KMS-11 (cell line): ENCODE measurements at regions not wholly inside any gene's neighbourhood (a gene's known extent, or its start where the extent isn't known, plus 50 kb on each side); places are given as distances from the start of the nearest gene placed in this dataset.

Experiments
- H2AFZ ChIP-seq: fragments of 200-600 bp; sonication (generic); 2 replicates; pipeline ENCODE4 v1.6.1; 2016; ENCODE audit warnings: antibody characterized with exemption, mixed run types, low read depth
- H3K27ac ChIP-seq: fragments of 200-600 bp; sonication (generic); 2 replicates; pipeline ENCODE4 v1.6.1; 2016; ENCODE audit warnings: mild to moderate bottlenecking, mixed run types
- H3K27me3 ChIP-seq: fragments of 200-600 bp; sonication (generic); 2 replicates; pipeline ENCODE4 v1.6.1; 2017; ENCODE audit warnings: mild to moderate bottlenecking, low read depth, mixed run types, moderate library complexity; ENCODE audit not compliant: insufficient read depth
- H3K36me3 ChIP-seq: fragments of 200-600 bp; sonication (generic); 2 replicates; pipeline ENCODE4 v1.6.1; 2017; ENCODE audit warnings: mild to moderate bottlenecking, mixed run types; ENCODE audit not compliant: insufficient read depth
- H3K4me1 ChIP-seq: fragments of 200-600 bp; sonication (generic); 2 replicates; pipeline ENCODE4 v1.6.1; 2016; ENCODE audit warnings: mild to moderate bottlenecking, low read depth, mixed run types; ENCODE audit not compliant: poor library complexity, severe bottlenecking
- H3K4me2 ChIP-seq: fragments of 200-600 bp; sonication (generic); 2 replicates; pipeline ENCODE4 v1.7.0; 2016; ENCODE audit warnings: mild to moderate bottlenecking, mixed run types
- H3K4me3 ChIP-seq: fragments of 200-600 bp; sonication (generic); IDR thresholded peaks from 2 replicates; pipeline ENCODE4 v1.6.1; 2017; ENCODE audit warnings: low read depth, low read length, mixed read lengths; ENCODE audit not compliant: insufficient read depth
- H3K79me2 ChIP-seq: fragments of 200-600 bp; sonication (generic); 2 replicates; pipeline ENCODE4 v1.6.1; 2016; ENCODE audit warnings: low read depth, mixed run types; ENCODE audit not compliant: insufficient read depth
- H3K9ac ChIP-seq: fragments of 200-600 bp; sonication (generic); 2 replicates; pipeline ENCODE4 v1.6.1; 2016; ENCODE audit warnings: mild to moderate bottlenecking, mixed run types
- H4K20me1 ChIP-seq: fragments of 200-600 bp; sonication (generic); 2 replicates; pipeline ENCODE4 v1.6.1; 2016; ENCODE audit warnings: mild to moderate bottlenecking, mixed run types; ENCODE audit not compliant: insufficient read depth
- TF ChIP-seq, protein P1 (sequence below): fragments of 200-600 bp; sonication (generic); conservative IDR thresholded peaks from 2 replicates; pipeline ENCODE4 v1.6.1; 2017; ENCODE audit warnings: low read depth, mild to moderate bottlenecking, antibody characterized with exemption, low read length, moderate library complexity, mixed read lengths

DNA sequence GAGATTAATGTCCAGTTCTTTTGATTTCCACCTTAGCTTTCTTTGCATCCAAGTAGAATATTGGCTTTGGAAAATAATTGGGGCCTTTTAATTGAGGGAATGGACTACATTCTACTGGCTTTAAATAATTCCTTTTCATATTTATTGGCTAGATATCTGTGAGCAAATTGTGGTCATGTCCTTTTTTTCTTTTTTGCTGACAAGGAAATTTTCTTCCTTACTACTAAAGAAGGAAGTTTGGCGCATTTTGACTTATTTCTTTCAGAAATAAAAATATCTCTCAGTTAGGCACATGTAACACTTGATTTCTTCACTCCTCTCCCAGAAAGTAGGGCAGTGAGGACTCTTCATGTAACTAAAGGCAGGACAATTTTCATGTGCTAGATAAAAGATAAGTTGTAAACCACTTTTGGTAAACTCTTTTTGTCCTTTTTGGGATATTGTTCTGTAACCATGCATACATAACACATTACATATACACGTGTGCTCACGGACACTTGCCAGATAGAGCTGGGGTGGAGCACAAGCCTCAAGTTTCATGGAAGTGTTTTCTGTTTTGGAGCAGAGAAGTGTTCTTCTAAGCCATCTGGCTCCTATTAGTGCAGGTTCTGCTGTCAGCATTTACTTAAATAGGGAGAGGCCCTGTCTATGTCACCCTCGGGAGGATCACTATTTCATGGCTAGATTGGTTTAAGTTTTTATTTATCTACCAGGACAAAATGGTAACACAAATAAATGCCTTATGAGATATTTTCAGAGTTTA, 85.1 kb upstream of the LRIG3 start:
- no peaks in the 10 kb centered on the region for H3K4me1 ChIP-seq
- H4K20me1 ChIP-seq, result no peaks in the 10 kb centered on the region
- no peaks in the 10 kb centered on the region for H3K36me3 ChIP-seq
- H3K9ac ChIP-seq, result no peak overlapping the region
- H3K27me3 ChIP-seq, result no peaks in the 10 kb centered on the region
- H3K79me2 ChIP-seq, result no peaks in the 10 kb centered on the region
- no peak overlapping the region for H2AFZ ChIP-seq
- TF ChIP-seq, protein P1, sequence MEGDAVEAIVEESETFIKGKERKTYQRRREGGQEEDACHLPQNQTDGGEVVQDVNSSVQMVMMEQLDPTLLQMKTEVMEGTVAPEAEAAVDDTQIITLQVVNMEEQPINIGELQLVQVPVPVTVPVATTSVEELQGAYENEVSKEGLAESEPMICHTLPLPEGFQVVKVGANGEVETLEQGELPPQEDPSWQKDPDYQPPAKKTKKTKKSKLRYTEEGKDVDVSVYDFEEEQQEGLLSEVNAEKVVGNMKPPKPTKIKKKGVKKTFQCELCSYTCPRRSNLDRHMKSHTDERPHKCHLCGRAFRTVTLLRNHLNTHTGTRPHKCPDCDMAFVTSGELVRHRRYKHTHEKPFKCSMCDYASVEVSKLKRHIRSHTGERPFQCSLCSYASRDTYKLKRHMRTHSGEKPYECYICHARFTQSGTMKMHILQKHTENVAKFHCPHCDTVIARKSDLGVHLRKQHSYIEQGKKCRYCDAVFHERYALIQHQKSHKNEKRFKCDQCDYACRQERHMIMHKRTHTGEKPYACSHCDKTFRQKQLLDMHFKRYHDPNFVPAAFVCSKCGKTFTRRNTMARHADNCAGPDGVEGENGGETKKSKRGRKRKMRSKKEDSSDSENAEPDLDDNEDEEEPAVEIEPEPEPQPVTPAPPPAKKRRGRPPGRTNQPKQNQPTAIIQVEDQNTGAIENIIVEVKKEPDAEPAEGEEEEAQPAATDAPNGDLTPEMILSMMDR, result no peak
- H3K27ac ChIP-seq, result no peak overlapping the region
- no peak overlapping the region for H3K4me3 ChIP-seq
- no peak overlapping the region for H3K4me2 ChIP-seq

- no peaks in the 10 kb centered on the region for H3K36me3 ChIP-seq
- TF ChIP-seq, protein P1, result no peak
- no peak overlapping the region for H3K9ac ChIP-seq
- H2AFZ ChIP-seq, result no peak overlapping the region
- no peaks in the 10 kb centered on the region for H3K4me1 ChIP-seq
- H3K27me3 ChIP-seq, result no peaks in the 10 kb centered on the region
- H3K79me2 ChIP-seq, result no peaks in the 10 kb centered on the region
- H3K4me2 ChIP-seq, result no peak overlapping the region
- H4K20me1 ChIP-seq, result no peaks in the 10 kb centered on the region
- H3K27ac ChIP-seq, result no peak overlapping the region
- no peak overlapping the region for H3K4me3 ChIP-seq
These were observed 84.2 kb upstream of the LRIG3 start for GRCh38 chr12:59004456-59004855.

DNA sequence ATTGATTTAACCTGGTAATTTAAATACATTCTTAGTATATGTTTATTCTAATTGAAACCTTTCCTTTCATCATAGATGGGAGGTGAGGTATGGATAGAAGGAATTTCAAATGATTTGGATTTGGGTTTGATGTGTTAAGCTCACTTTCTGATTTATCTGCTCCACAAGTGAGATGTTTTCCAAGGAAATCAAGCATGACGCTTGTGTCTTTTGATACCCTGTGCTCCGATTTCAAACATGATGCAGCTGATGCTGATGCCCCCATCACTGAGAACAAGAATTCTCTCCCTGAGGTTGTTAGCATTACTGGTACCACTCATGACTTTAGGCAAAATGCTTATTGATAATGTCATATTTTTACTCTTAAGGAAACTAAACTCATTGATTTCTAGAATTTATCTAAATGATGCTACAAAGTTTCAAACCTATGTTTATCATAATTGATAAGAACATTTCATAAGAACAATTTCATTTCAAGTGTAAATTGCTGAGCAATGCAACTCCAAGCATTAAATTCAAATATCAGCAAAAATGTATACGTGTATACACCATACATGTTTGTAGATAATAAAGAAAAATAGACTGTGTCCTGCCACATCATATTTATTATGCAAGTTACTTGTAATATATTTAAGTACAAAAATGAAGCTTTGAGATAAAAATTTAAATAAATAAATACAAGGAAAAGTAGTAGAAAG, 75.5 kb upstream of the LRIG3 start:
- Histone ChIP-seq H3K4me3 (no peak overlapping the region), H3K4me1 (no peaks in the 10 kb centered on the region), H3K4me2 (no peak overlapping the region), H3K27me3 (no peaks in the 10 kb centered on the region), H2AFZ (no peak overlapping the region), H3K79me2 (no peaks in the 10 kb centered on the region), H3K9ac (no peak overlapping the region), H4K20me1 (no peaks in the 10 kb centered on the region), H3K27ac (no peak overlapping the region), H3K36me3 (no peaks in the 10 kb centered on the region)
- TF ChIP-seq, protein P1, result no peak

- Histone ChIP-seq H3K4me1 (no peaks in the 10 kb centered on the region), H3K4me3 (no peak overlapping the region), H3K27me3 (no peaks in the 10 kb centered on the region), H3K27ac (no peak overlapping the region), H4K20me1 (no peaks in the 10 kb centered on the region), H3K79me2 (no peaks in the 10 kb centered on the region), H3K9ac (no peak overlapping the region), H3K4me2 (no peak overlapping the region), H2AFZ (no peak overlapping the region), H3K36me3 (no peaks in the 10 kb centered on the region)
- TF ChIP-seq, protein P1, result no peak
These were observed 68.5 kb upstream of the LRIG3 start for GRCh38 chr12:58988643-58989344.
